PC-9 (cell line): ENCODE measurements at regions not wholly inside any gene's neighbourhood (a gene's known extent, or its start where the extent isn't known, plus 50 kb on each side); places are given as distances from the start of the nearest gene placed in this dataset.

Experiments
- BruUV-seq: library from RNA; stranded (reverse); fragments of 400-500 nt; replicated peaks from 2 replicates; lab custom pipeline; 2021; lab: Mats Ljungman, UMichigan
- CTCF ChIA-PET: fragments of 300-600 bp; sonication (Branson Sonifier 250); formaldehyde crosslinking; loops from one replicate; lab custom pipeline; 2022; ENCODE audit warnings: antibody characterized with exemption; lab: Charles Lee
- POLR2A ChIA-PET: fragments of 300-600 bp; sonication (Branson Sonifier 250); formaldehyde crosslinking; loops from one replicate; lab custom pipeline; 2022; ENCODE audit warnings: antibody characterized with exemption; ENCODE audit not compliant: unreplicated experiment; lab: Charles Lee
- DNase-seq, 2 experiments: peaks; one replicate each; pipeline versions ENCODE4 v3.0.0 to v3.0.0-alpha.2; 2015 to 2022; ENCODE audit warnings: mixed read lengths in 1 of 2
- H2AFZ ChIP-seq: fragments of 200-600 bp; sonication (generic); 2 replicates; pipeline ENCODE4 v1.8.1; 2017; ENCODE audit warnings: antibody characterized with exemption
- H3F3A ChIP-seq: fragments of 200-600 bp; sonication (generic); 2 replicates; pipeline ENCODE4 v1.8.1; 2017; ENCODE audit warnings: antibody characterized with exemption, mild to moderate bottlenecking, low read depth; ENCODE audit not compliant: insufficient read depth
- H3K27ac ChIP-seq: fragments of 200-600 bp; sonication (generic); 2 replicates; pipeline ENCODE4 v1.6.1; 2016; ENCODE audit warnings: mixed run types
- H3K27me3 ChIP-seq: fragments of 200-600 bp; sonication (generic); 2 replicates; pipeline ENCODE4 v1.6.1; 2016; ENCODE audit warnings: low read depth, mixed run types; ENCODE audit not compliant: insufficient read depth
- H3K36me3 ChIP-seq: fragments of 200-600 bp; sonication (generic); 2 replicates; pipeline ENCODE4 v1.6.1; 2016; ENCODE audit warnings: low read depth, mixed run types
- H3K4me1 ChIP-seq: fragments of 200-600 bp; sonication (generic); replicated peaks from 2 replicates; pipeline ENCODE4 v1.6.1; 2016; ENCODE audit warnings: mixed run types; ENCODE audit not compliant: insufficient read depth
- H3K4me2 ChIP-seq: fragments of 200-600 bp; sonication (generic); 2 replicates; pipeline ENCODE4 v1.6.1; 2017; ENCODE audit warnings: mixed run types
- H3K4me3 ChIP-seq: fragments of 200-600 bp; sonication (generic); 2 replicates; pipeline ENCODE4 v1.6.1; 2016; ENCODE audit warnings: mixed run types
- H3K79me2 ChIP-seq: fragments of 200-600 bp; sonication (generic); 2 replicates; pipeline ENCODE4 v1.6.1; 2017; ENCODE audit warnings: low read depth, mixed run types
- H3K9me2 ChIP-seq: fragments of 200-600 bp; sonication (generic); 2 replicates; pipeline ENCODE4 v1.8.1; 2017; ENCODE audit warnings: mild to moderate bottlenecking; ENCODE audit not compliant: insufficient read depth
- H3K9me3 ChIP-seq: fragments of 200-600 bp; sonication (generic); 2 replicates; pipeline ENCODE4 v1.8.1; 2016; ENCODE audit warnings: low read depth; ENCODE audit not compliant: insufficient read depth
- H4K20me1 ChIP-seq: fragments of 200-600 bp; sonication (generic); 2 replicates; pipeline ENCODE4 v1.8.1; 2017; ENCODE audit not compliant: insufficient read depth
- CTCF ChIP-seq: fragments of 200-600 bp; sonication (generic); conservative IDR thresholded peaks from 2 replicates; pipeline ENCODE4 v1.6.1; 2017; ENCODE audit warnings: mixed run types, antibody characterized with exemption, mild to moderate bottlenecking, moderate library complexity
- EZH2 ChIP-seq: fragments of 200-600 bp; sonication (generic); IDR thresholded peaks from 2 replicates; pipeline ENCODE4 v1.8.0; 2017; ENCODE audit warnings: antibody characterized with exemption, low read depth
- intact Hi-C: fragments of 100-400 bp; cut with micrococcal nuclease; formaldehyde crosslinking; loops from one replicate; pipeline ENCODE4 v1.10.0; 2022; ENCODE audit not compliant: unreplicated experiment

DNA sequence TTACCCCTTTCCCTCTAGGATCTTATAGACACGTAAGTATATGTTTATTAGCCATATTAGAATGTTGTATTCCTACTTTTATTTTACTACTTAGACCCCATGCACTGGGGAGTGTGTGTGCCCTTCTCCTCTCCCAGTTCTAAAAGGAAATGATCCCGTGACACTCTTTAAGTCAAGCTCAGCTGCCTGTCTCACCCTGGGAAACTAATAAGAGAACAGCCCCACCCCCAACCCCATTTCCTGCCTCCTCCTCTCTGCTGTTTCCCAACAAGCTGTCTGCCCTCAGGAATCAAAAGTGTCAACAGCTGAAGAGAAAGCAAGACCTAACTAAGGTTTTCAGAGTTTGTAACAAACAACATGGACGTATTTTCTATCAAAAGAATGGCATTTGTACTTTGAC is 92.6 kb upstream of the VAV3 start:
- no peak overlapping the region for H2AFZ ChIP-seq
- intact Hi-C loops = no loop called here
- CTCF ChIA-PET = interaction anchor here (0.6 kb wide), 1 partner anchor 8 kb away, joined by 3 read pairs; no protein-coding TSS in a partner anchor
- no peaks in the 10 kb centered on the region for H3K27me3 ChIP-seq
- H3F3A ChIP-seq = no peaks in the 10 kb centered on the region
- H3K4me1 ChIP-seq = no peaks in the 10 kb centered on the region
- no peaks in the 10 kb centered on the region for H3K9me3 ChIP-seq
- no peak overlapping the region for H3K4me3 ChIP-seq
- DNase-seq = no peak
- H4K20me1 ChIP-seq = no peaks in the 10 kb centered on the region
- BruUV-seq = no TSS peak
- H3K4me2 ChIP-seq = no peak overlapping the region
- H3K79me2 ChIP-seq = no peaks in the 10 kb centered on the region
- H3K27ac ChIP-seq = no peak overlapping the region
- no peaks in the 10 kb centered on the region for H3K36me3 ChIP-seq
- TF ChIP-seq CTCF (no peak), EZH2 (no peak)
- no peaks in the 10 kb centered on the region for H3K9me2 ChIP-seq
- POLR2A ChIA-PET = no interaction called here

GRCh38 chr1:108056436-108056990 is 91.5 kb upstream of the VAV3 start:
- no TSS peak for BruUV-seq
- POLR2A ChIA-PET = no interaction called here
- TF ChIP-seq CTCF = no peak

DNA sequence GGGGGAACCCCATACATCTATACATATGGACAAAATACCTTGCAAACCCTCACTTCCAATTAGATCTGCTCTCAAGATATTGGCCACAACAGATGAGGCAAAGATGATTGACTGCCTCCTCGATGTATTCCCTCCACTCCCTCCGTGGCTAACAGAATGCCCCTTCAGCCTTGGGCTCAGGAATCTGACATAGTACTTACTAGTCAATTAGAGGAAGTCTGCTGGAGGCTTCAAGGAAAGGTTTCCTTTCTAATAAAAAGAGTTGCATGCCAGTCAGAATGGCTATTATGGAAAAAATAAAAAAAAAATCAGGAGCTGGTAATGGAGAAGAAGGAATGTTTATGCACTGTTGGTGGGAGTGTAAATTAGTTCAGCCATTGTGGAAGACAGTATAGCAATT is 90.4 kb upstream of the VAV3 start:
- no peaks in the 10 kb centered on the region for H3F3A ChIP-seq
- intact Hi-C loops = no loop called here
- no peaks in the 10 kb centered on the region for H3K4me1 ChIP-seq
- H3K79me2 ChIP-seq = no peaks in the 10 kb centered on the region
- DNase-seq = no peak
- no peaks in the 10 kb centered on the region for H3K36me3 ChIP-seq
- ChIA-PET CTCF (no interaction called here), POLR2A (no interaction called here)
- no peak overlapping the region for H3K27ac ChIP-seq
- H3K4me3 ChIP-seq = no peak overlapping the region
- BruUV-seq = no TSS peak
- TF ChIP-seq EZH2 (no peak), CTCF (no peak)
- H3K27me3 ChIP-seq = no peaks in the 10 kb centered on the region
- no peaks in the 10 kb centered on the region for H3K9me3 ChIP-seq
- H3K9me2 ChIP-seq = no peaks in the 10 kb centered on the region
- H4K20me1 ChIP-seq = no peaks in the 10 kb centered on the region
- no peak overlapping the region for H3K4me2 ChIP-seq
- no peak overlapping the region for H2AFZ ChIP-seq

More at GRCh38 chr1:108056436-108056990, 91.5 kb upstream of the VAV3 start:
- Histone ChIP-seq H4K20me1 (no peaks in the 10 kb centered on the region), H3F3A (no peaks in the 10 kb centered on the region), H3K4me1 (no peaks in the 10 kb centered on the region), H3K79me2 (no peaks in the 10 kb centered on the region), H3K36me3 (no peaks in the 10 kb centered on the region), H3K4me3 (no peak overlapping the region), H3K4me2 (no peak overlapping the region), H2AFZ (no peak overlapping the region), H3K9me2 (no peaks in the 10 kb centered on the region), H3K27ac (no peak overlapping the region), H3K27me3 (no peaks in the 10 kb centered on the region), H3K9me3 (no peaks in the 10 kb centered on the region)
- DNase-seq = no peak
- CTCF ChIA-PET = no interaction called here
- intact Hi-C loops = no loop called here
